ENCODE measurements at regions not wholly inside any gene's neighbourhood (a gene's known extent, or its start where the extent isn't known, plus 50 kb on each side); places are given as distances from the start of the nearest gene placed in this dataset.
"Not testable (repeated sequence)": the region's sequence is repeated elsewhere in the genome, so short reads cannot be mapped to it uniquely, and the experiment has no call there.

DNA sequence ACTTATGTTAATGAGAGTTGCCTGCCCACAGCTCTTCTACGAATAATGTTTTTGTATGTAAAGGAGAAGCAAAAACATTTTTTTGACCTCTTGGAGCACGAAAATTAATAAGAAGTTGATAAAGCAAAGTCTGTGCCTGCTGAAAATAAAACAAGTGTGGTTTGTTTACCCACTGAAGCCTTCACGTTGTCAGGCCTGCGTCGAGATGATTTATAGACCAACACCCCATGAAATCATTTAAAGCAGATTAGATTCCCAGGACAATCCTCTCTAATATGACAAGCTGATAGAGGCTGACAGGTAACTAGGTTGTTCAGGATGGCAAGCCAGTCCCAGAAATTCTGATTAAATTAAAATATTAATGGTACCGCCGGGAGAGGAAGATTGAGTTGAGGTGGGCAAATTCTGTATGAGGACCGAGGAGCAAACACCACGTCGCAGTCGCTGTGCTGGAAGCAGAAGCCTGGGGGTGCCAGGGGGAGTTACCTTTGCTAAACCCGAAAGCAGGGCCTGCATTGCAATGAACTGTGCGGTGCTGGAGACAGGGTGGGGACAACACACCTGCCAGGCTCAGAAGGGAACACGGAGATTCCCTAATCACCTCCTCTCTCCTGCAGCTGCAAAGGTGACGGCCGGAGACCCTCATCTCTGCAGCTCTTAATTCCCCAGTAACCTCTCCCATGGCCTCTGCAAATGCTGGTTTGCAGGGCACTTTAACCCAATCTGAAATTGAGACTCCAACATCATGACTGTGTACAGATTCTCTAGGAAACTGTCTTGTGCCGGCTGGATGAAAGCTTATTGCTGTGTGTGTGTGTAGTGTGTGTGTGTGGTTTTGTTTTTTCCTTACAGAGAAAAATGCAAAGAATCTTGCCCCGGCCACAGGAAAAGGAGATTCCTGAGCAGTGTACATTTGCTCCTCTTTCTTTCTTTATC lies 2805.9 kb downstream of the RPIA start:
- TF ChIP-seq, protein P1, sequence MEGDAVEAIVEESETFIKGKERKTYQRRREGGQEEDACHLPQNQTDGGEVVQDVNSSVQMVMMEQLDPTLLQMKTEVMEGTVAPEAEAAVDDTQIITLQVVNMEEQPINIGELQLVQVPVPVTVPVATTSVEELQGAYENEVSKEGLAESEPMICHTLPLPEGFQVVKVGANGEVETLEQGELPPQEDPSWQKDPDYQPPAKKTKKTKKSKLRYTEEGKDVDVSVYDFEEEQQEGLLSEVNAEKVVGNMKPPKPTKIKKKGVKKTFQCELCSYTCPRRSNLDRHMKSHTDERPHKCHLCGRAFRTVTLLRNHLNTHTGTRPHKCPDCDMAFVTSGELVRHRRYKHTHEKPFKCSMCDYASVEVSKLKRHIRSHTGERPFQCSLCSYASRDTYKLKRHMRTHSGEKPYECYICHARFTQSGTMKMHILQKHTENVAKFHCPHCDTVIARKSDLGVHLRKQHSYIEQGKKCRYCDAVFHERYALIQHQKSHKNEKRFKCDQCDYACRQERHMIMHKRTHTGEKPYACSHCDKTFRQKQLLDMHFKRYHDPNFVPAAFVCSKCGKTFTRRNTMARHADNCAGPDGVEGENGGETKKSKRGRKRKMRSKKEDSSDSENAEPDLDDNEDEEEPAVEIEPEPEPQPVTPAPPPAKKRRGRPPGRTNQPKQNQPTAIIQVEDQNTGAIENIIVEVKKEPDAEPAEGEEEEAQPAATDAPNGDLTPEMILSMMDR (IDR thresholded peaks at IDR 0.05 in 4 of 5, conservative IDR thresholded peaks at IDR 0.05 in 1 of 5): not testable (repeated sequence)
- not testable (repeated sequence) for TF ChIP-seq POLR2A (IDR thresholded peaks at IDR 0.05)

Measured in gastrocnemius medialis (tissue), 4 donors.